Lower lobe of right lung (tissue), 2 donors: ENCODE measurements at regions not wholly inside any gene's neighbourhood (a gene's known extent, or its start where the extent isn't known, plus 50 kb on each side); places are given as distances from the start of the nearest gene placed in this dataset.
"Not testable (repeated sequence)": the region's sequence is repeated elsewhere in the genome, so short reads cannot be mapped to it uniquely, and the experiment has no call there.

Source experiments
- ATAC-seq, 2 donors: fragments of 200-7000 bp; cut with Tn5 transposase; one replicate each; pipeline ENCODE4 v1.9.1; 2020 to 2022; ENCODE audit warnings: mild to moderate bottlenecking in 2 of 2, moderate library complexity in 2 of 2
- DNase-seq: peaks from one replicate; pipeline ENCODE4 v3.0.0-alpha.2; 2020
- H3K27ac ChIP-seq: fragments of 200-600 bp; one replicate; pipeline ENCODE4 v1.8.0; 2022
- H3K27me3 ChIP-seq: fragments of 200-600 bp; one replicate; pipeline ENCODE4 v1.8.0; 2022; ENCODE audit warnings: low read depth
- H3K36me3 ChIP-seq: fragments of 200-600 bp; one replicate; pipeline ENCODE4 v1.8.0; 2022; ENCODE audit warnings: mild to moderate bottlenecking
- H3K4me1 ChIP-seq: fragments of 200-600 bp; one replicate; pipeline ENCODE4 v1.8.0; 2022
- H3K4me3 ChIP-seq: fragments of 200-600 bp; one replicate; pipeline ENCODE4 v1.8.0; 2022; ENCODE audit warnings: mild to moderate bottlenecking
- H3K9me3 ChIP-seq: fragments of 200-600 bp; one replicate; pipeline ENCODE4 v1.8.0; 2022
- CTCF ChIP-seq: fragments of 200-600 bp; IDR thresholded peaks from one replicate; pipeline ENCODE4 v1.8.0; 2022; ENCODE audit warnings: antibody characterized with exemption, mild to moderate bottlenecking
- intact Hi-C: fragments of 100-400 bp; cut with DNase I; formaldehyde crosslinking; loops from one replicate; pipeline ENCODE4 v1.11.0; 2022
- donor health status: DM: no; HTN: yes; CAD: no; lungs with severe emphysema.

- Histone ChIP-seq H3K9me3 (no peaks in the 10 kb centered on the region), H3K4me1 (peaks cover 24% of the 10 kb centered on the region), H3K27me3 (no peaks in the 10 kb centered on the region), H3K27ac (no peak overlapping the region), H3K36me3 (no peaks in the 10 kb centered on the region), H3K4me3 (no peak overlapping the region)
- DNase-seq (no peak), ATAC-seq (peak; percentile 68 to 69)
- intact Hi-C loops, result no loop called here
- peak; percentile 54 for TF ChIP-seq CTCF
These were observed 220.8 kb upstream of the PRSS58 start for GRCh38 chr7:142478479-142479220.

GRCh38 chr7:142477801-142478200 lies 219.9 kb upstream of the PRSS58 start:
- ATAC-seq, H3K27ac ChIP-seq, intact Hi-C loops, H3K27me3 ChIP-seq, H3K4me3 ChIP-seq, H3K9me3 ChIP-seq, DNase-seq, H3K36me3 ChIP-seq: not testable (repeated sequence)
- peaks cover 20% of the 10 kb centered on the region for H3K4me1 ChIP-seq

- H3K36me3 ChIP-seq, result no peaks in the 10 kb centered on the region
- TF ChIP-seq CTCF, result no peak
- no peak for DNase-seq
- peaks cover 14% of the 10 kb centered on the region for H3K4me1 ChIP-seq
- no peak overlapping the region for H3K27ac ChIP-seq
- intact Hi-C loops, result no loop called here
- no peaks in the 10 kb centered on the region for H3K27me3 ChIP-seq
- H3K4me3 ChIP-seq, result no peak overlapping the region
- peak in 1 of 2 donors; percentile 18 for ATAC-seq
- no peaks in the 10 kb centered on the region for H3K9me3 ChIP-seq
These were observed 219.3 kb upstream of the PRSS58 start for GRCh38 chr7:142477079-142477651.

GRCh38 chr7:142476077-142476476 lies 218.2 kb upstream of the PRSS58 start:
- intact Hi-C loops, result no loop called here
- Histone ChIP-seq H3K9me3 (no peaks in the 10 kb centered on the region), H3K36me3 (no peaks in the 10 kb centered on the region), H3K4me1 (peaks cover 12% of the 10 kb centered on the region), H3K27ac (no peak overlapping the region), H3K27me3 (no peaks in the 10 kb centered on the region), H3K4me3 (no peak overlapping the region)
- TF ChIP-seq CTCF, result no peak
- no peak for DNase-seq
- no peak for ATAC-seq

GRCh38 chr7:142471820-142472219 lies 214.0 kb upstream of the PRSS58 start:
- H3K4me1 ChIP-seq, result no peaks in the 10 kb centered on the region
- no peaks in the 10 kb centered on the region for H3K9me3 ChIP-seq
- intact Hi-C loops, result no loop called here
- no peaks in the 10 kb centered on the region for H3K36me3 ChIP-seq
- H3K27me3 ChIP-seq, result no peaks in the 10 kb centered on the region
- DNase-seq (no peak), ATAC-seq (no peak)
- H3K27ac ChIP-seq, result no peak overlapping the region
- TF ChIP-seq CTCF, result no peak
- H3K4me3 ChIP-seq, result no peak overlapping the region

GRCh38 chr7:142470544-142470830 lies 212.6 kb upstream of the PRSS58 start:
- no peak for ATAC-seq
- TF ChIP-seq CTCF, result no peak

More at GRCh38 chr7:142470544-142470830, 212.6 kb upstream of the PRSS58 start:
- Histone ChIP-seq H3K4me3 (no peak overlapping the region), H3K27ac (no peak overlapping the region), H3K4me1 (no peaks in the 10 kb centered on the region), H3K9me3 (no peaks in the 10 kb centered on the region), H3K36me3 (no peaks in the 10 kb centered on the region), H3K27me3 (no peaks in the 10 kb centered on the region)
- no peak for DNase-seq
- intact Hi-C loops, result no loop called here
